ENCODE measurements at regions not wholly inside any gene's neighbourhood (a gene's known extent, or its start where the extent isn't known, plus 50 kb on each side); places are given as distances from the start of the nearest gene placed in this dataset.

- 2% methylated on average over 6 of the region's 6 CpGs for WGBS (ENCODE audit: insufficient coverage, low coverage, missing lambda C conversion rate)
- no peak for FAIRE-seq
- TF ChIP-seq, protein P1, sequence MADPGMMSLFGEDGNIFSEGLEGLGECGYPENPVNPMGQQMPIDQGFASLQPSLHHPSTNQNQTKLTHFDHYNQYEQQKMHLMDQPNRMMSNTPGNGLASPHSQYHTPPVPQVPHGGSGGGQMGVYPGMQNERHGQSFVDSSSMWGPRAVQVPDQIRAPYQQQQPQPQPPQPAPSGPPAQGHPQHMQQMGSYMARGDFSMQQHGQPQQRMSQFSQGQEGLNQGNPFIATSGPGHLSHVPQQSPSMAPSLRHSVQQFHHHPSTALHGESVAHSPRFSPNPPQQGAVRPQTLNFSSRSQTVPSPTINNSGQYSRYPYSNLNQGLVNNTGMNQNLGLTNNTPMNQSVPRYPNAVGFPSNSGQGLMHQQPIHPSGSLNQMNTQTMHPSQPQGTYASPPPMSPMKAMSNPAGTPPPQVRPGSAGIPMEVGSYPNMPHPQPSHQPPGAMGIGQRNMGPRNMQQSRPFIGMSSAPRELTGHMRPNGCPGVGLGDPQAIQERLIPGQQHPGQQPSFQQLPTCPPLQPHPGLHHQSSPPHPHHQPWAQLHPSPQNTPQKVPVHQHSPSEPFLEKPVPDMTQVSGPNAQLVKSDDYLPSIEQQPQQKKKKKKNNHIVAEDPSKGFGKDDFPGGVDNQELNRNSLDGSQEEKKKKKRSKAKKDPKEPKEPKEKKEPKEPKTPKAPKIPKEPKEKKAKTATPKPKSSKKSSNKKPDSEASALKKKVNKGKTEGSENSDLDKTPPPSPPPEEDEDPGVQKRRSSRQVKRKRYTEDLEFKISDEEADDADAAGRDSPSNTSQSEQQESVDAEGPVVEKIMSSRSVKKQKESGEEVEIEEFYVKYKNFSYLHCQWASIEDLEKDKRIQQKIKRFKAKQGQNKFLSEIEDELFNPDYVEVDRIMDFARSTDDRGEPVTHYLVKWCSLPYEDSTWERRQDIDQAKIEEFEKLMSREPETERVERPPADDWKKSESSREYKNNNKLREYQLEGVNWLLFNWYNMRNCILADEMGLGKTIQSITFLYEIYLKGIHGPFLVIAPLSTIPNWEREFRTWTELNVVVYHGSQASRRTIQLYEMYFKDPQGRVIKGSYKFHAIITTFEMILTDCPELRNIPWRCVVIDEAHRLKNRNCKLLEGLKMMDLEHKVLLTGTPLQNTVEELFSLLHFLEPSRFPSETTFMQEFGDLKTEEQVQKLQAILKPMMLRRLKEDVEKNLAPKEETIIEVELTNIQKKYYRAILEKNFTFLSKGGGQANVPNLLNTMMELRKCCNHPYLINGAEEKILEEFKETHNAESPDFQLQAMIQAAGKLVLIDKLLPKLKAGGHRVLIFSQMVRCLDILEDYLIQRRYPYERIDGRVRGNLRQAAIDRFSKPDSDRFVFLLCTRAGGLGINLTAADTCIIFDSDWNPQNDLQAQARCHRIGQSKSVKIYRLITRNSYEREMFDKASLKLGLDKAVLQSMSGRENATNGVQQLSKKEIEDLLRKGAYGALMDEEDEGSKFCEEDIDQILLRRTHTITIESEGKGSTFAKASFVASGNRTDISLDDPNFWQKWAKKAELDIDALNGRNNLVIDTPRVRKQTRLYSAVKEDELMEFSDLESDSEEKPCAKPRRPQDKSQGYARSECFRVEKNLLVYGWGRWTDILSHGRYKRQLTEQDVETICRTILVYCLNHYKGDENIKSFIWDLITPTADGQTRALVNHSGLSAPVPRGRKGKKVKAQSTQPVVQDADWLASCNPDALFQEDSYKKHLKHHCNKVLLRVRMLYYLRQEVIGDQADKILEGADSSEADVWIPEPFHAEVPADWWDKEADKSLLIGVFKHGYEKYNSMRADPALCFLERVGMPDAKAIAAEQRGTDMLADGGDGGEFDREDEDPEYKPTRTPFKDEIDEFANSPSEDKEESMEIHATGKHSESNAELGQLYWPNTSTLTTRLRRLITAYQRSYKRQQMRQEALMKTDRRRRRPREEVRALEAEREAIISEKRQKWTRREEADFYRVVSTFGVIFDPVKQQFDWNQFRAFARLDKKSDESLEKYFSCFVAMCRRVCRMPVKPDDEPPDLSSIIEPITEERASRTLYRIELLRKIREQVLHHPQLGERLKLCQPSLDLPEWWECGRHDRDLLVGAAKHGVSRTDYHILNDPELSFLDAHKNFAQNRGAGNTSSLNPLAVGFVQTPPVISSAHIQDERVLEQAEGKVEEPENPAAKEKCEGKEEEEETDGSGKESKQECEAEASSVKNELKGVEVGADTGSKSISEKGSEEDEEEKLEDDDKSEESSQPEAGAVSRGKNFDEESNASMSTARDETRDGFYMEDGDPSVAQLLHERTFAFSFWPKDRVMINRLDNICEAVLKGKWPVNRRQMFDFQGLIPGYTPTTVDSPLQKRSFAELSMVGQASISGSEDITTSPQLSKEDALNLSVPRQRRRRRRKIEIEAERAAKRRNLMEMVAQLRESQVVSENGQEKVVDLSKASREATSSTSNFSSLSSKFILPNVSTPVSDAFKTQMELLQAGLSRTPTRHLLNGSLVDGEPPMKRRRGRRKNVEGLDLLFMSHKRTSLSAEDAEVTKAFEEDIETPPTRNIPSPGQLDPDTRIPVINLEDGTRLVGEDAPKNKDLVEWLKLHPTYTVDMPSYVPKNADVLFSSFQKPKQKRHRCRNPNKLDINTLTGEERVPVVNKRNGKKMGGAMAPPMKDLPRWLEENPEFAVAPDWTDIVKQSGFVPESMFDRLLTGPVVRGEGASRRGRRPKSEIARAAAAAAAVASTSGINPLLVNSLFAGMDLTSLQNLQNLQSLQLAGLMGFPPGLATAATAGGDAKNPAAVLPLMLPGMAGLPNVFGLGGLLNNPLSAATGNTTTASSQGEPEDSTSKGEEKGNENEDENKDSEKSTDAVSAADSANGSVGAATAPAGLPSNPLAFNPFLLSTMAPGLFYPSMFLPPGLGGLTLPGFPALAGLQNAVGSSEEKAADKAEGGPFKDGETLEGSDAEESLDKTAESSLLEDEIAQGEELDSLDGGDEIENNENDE (IDR thresholded peaks at IDR 0.05; ENCODE audit: low read depth, low read length), result no peak
- TF ChIP-seq, protein P2, sequence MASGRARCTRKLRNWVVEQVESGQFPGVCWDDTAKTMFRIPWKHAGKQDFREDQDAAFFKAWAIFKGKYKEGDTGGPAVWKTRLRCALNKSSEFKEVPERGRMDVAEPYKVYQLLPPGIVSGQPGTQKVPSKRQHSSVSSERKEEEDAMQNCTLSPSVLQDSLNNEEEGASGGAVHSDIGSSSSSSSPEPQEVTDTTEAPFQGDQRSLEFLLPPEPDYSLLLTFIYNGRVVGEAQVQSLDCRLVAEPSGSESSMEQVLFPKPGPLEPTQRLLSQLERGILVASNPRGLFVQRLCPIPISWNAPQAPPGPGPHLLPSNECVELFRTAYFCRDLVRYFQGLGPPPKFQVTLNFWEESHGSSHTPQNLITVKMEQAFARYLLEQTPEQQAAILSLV (tag; IDR thresholded peaks at IDR 0.05), result no peak
- no peak for TF ChIP-seq SNAPC5 (CRISPR knock-in tag; IDR thresholded peaks at IDR 0.05)
- TF ChIP-seq MED1 (CRISPR knock-in tag; IDR thresholded peaks at IDR 0.05; ENCODE audit: borderline replicate concordance), result no peak
- no peak for TF ChIP-seq BACH1 (tag; IDR thresholded peaks at IDR 0.05)
- no peak for TF ChIP-seq ZNF253 (CRISPR knock-in tag; conservative IDR thresholded peaks at IDR 0.05)
- no peak for TF ChIP-seq ZNF511 (CRISPR knock-in tag; IDR thresholded peaks at IDR 0.05)
These were observed 186.2 kb downstream of the SNAPC1 start for GRCh38 chr14:61948376-61948775.

More at GRCh38 chr14:61948376-61948775, 186.2 kb downstream of the SNAPC1 start:
- H3K9ac ChIP-seq (ENCODE audit: insufficient read depth in 1 of 2, low read depth in 2 of 2, low read length in 2 of 2), result no peak overlapping the region
- intact Hi-C loops (cut with micrococcal nuclease), result no loop called here
- no peak overlapping the region for H3K27ac ChIP-seq (ENCODE audit: extremely low read depth, low read depth, low read length)
- H2AFZ ChIP-seq (ENCODE audit: low read depth, low read length), result no peak overlapping the region
- ChIA-PET CTCF (ENCODE audit: low intra/inter-chr PET ratio) (no interaction called here), POLR2A (no interaction called here)
- no peak overlapping the region for H3K4me3 ChIP-seq
- H3K27me3 ChIP-seq (ENCODE audit: control insufficient read depth in 2 of 2, insufficient read depth in 2 of 2, low read length in 2 of 2), result no peaks in the 10 kb centered on the region
- ATAC-seq (no peak), DNase-seq (ENCODE audit: extremely low read depth in 1 of 4, low spot score in 3 of 4) (no peak)
- no peaks in the 10 kb centered on the region for H4K20me1 ChIP-seq (replicated peaks; ENCODE audit: control insufficient read depth, insufficient read depth, low read length)
- H3K4me2 ChIP-seq (ENCODE audit: insufficient read depth, low read length), result no peak overlapping the region
- no TSS peak for BruUV-seq (replicated peaks)
- H3K79me2 ChIP-seq (ENCODE audit: control insufficient read depth, insufficient read depth, low read length), result no peaks in the 10 kb centered on the region
- no peaks in the 10 kb centered on the region for H3K9me1 ChIP-seq (ENCODE audit: control insufficient read depth, insufficient read depth, low read length)
- no peaks in the 10 kb centered on the region for H3K36me3 ChIP-seq (ENCODE audit: control insufficient read depth, insufficient read depth, low read length)
- H3K9me3 ChIP-seq (replicated peaks; ENCODE audit: control insufficient read depth, insufficient read depth, low read depth, low read length), result no peaks in the 10 kb centered on the region
- no peaks in the 10 kb centered on the region for H3K4me1 ChIP-seq (replicated peaks in 1 of 2; ENCODE audit: control insufficient read depth in 2 of 2, insufficient read depth in 2 of 2, low read length in 2 of 2)
- in situ Hi-C loops (cut with MboI), result no loop called here
